Ovary (tissue), 7 donors: ENCODE measurements at regions not wholly inside any gene's neighbourhood (a gene's known extent, or its start where the extent isn't known, plus 50 kb on each side); places are given as distances from the start of the nearest gene placed in this dataset.

Experiments used
- DNase-seq, 5 donors: peaks; one replicate each; pipeline ENCODE4 v3.0.0-alpha.2; 2019 to 2020
- H3K27ac ChIP-seq, 2 donors: fragments of 200-600 bp; one replicate each; pipeline versions ENCODE4 v1.5.1 to v1.8.0; 2019 to 2022
- H3K27me3 ChIP-seq: fragments of 200-600 bp; one replicate; pipeline ENCODE4 v1.8.0; 2022
- H3K36me3 ChIP-seq: fragments of 200-600 bp; sonication (generic); one replicate; pipeline ENCODE4 v1.5.1; 2019
- H3K4me1 ChIP-seq: one replicate; pipeline ENCODE4 v1.8.1; 2013; ENCODE audit warnings: mild to moderate bottlenecking, moderate library complexity; ENCODE audit not compliant: insufficient read depth
- H3K4me3 ChIP-seq: fragments of 200-600 bp; sonication (generic); one replicate; pipeline ENCODE4 v1.5.1; 2017
- H3K9me3 ChIP-seq, 2 donors: fragments of 200-600 bp in 1 of 2; sonication (generic) in 1 of 2; one replicate each; pipeline versions ENCODE4 v1.5.1 to v1.8.1; 2013 to 2019; ENCODE audit warnings: mild to moderate bottlenecking in 1 of 2, moderate library complexity in 1 of 2
- CTCF ChIP-seq, 3 donors: fragments of 450-650 bp in 2 of 3; fragments of 200-600 bp in 1 of 3; IDR thresholded peaks; one replicate each; pipeline versions ENCODE4 v1.5.1 to v1.8.0; 2016 to 2022; ENCODE audit warnings: antibody characterized with exemption in 3 of 3, mild to moderate bottlenecking in 1 of 3
- EP300 ChIP-seq: sonication (generic); formaldehyde crosslinking; IDR thresholded peaks from one replicate; pipeline ENCODE4 v1.6.1; 2017; ENCODE audit warnings: antibody characterized with exemption
- POLR2A ChIP-seq: fragments of 450-650 bp; IDR thresholded peaks from one replicate; pipeline ENCODE4 v1.6.1; 2017; ENCODE audit warnings: antibody characterized with exemption, mild to moderate bottlenecking, moderate library complexity
- WGBS, 3 donors: extraction: QIAGEN DNeasy Blood & Tissue Kit in 1 of 3; methylation state at CpG; one replicate each; pipeline versions ENCODE4 v1.1.5 to v1.1.7; 2013 to 2017; 5-methylcytosine and 5-hydroxymethylcytosine counted together
- intact Hi-C, 4 donors: fragments of 100-400 bp; cut with DNase I; formaldehyde crosslinking; loops; one replicate each; pipeline versions ENCODE4 v1.11.0 to v1.15.1; 2022 to 2023
- donor health status: DM: no; HTN: no; CAD: no; lungs with moderate emphysema.
- donor health status: DM: no; HTN: no; CAD: no.
- donor health status: Bipolar disorder and iron deficiency.
- donor health status: DM: no; HTN: no; CAD: no.
- donor health status: DM: yes; HTN: yes; CAD: no.

- no peak for DNase-seq
- WGBS, 3 donors = 60 to 69% (median 66%) methylated on average over 5 of the region's 5 CpGs
- Histone ChIP-seq H3K27me3 (no peaks in the 10 kb centered on the region), H3K4me3 (no peak overlapping the region), H3K4me1 (no peaks in the 10 kb centered on the region), H3K9me3 (no peaks in the 10 kb centered on the region), H3K36me3 (no peaks in the 10 kb centered on the region), H3K27ac (no peak overlapping the region)
- intact Hi-C loops = no loop called here
- TF ChIP-seq CTCF (IDR thresholded peaks at IDR 0.05) (no peak), POLR2A (no peak), EP300 (no peak)
Observed at GRCh38 chrX:15988661-15989603, 134.3 kb upstream of the AP1S2 start.

DNA sequence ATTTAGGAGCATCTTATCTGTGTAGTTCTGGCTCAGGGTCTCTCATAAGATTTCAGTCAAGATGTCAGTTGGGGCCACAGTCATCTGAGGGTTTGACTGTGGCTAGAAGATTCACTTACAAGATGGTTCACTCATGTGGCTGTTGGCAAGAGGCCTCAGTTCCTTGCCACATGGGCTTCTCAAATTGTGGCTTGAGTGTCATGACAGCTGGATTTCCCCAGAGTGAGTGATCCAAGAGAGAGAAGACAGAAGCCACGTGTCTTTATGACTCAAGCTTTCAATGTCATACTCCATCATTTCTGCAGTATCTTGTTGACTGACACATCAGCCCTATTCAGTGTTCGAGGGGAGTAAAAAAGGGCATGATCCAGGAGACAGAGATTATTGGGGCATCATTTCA lies 131.3 kb upstream of the AP1S2 start:
- no peaks in the 10 kb centered on the region for H3K36me3 ChIP-seq
- 61 to 76% (median 61%) methylated on average over 2 of the region's 2 CpGs for WGBS, 3 donors
- TF ChIP-seq POLR2A (no peak), CTCF (IDR thresholded peaks at IDR 0.05) (no peak), EP300 (no peak)
- H3K4me3 ChIP-seq = no peak overlapping the region
- H3K27me3 ChIP-seq = no peaks in the 10 kb centered on the region
- DNase-seq = no peak
- no peaks in the 10 kb centered on the region for H3K4me1 ChIP-seq
- no peaks in the 10 kb centered on the region for H3K9me3 ChIP-seq
- intact Hi-C loops = no loop called here
- H3K27ac ChIP-seq = no peak overlapping the region

DNA sequence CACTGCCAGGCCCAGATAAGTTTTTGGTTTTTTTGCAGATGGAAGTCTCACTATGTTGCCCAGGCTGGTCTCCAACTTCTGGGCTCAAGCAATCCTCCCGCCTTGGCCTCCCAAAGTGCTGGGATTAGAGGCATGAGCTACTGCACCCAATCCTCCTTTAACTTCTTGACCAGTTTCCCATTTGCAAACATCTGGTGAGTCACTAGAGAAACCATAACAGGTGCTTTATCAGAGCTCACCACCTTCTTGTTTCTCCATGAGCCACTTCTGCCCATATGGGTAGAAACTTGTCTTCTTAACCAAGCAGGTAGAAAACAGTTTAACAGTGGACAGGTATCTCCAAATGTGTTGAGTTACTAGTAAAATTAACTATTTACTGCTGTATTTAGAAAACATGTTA lies 128.4 kb upstream of the AP1S2 start:
- intact Hi-C loops = no loop called here
- TF ChIP-seq POLR2A = no peak
- WGBS, 3 donors = 90 to 94% (median 93%) methylated on average over 1 of the region's 1 CpG

DNA sequence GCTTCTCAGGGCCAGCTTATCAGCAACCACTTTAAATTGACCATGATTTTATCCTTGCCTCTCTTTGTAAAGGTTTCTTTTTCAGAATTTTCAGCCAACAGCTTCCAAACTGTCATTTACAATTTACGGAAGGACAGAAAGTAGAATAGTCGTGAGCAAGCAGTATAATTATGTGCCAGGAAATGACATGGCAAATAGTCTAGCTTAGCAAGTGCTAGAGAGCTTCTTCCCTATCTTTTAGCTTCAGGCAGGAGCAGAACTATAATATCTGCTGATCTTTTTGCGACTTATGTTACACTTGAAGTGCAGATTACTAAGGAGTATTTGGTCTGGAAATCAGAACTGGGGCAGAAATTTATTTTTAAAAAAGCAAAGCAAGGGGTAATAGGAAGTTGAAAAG lies 123.0 kb upstream of the AP1S2 start:
- intact Hi-C loops = no loop called here
- Histone ChIP-seq H3K36me3 (no peaks in the 10 kb centered on the region), H3K27me3 (no peaks in the 10 kb centered on the region), H3K4me1 (no peaks in the 10 kb centered on the region), H3K4me3 (no peak overlapping the region), H3K27ac (no peak overlapping the region), H3K9me3 (no peaks in the 10 kb centered on the region)
- TF ChIP-seq CTCF (IDR thresholded peaks at IDR 0.05) (no peak), EP300 (no peak), POLR2A (no peak)
- WGBS, 3 donors = 44 to 56% (median 54%) methylated on average over 3 of the region's 3 CpGs
- DNase-seq = no peak

More for the DNA sequence above, 128.4 kb upstream of the AP1S2 start:
- H3K36me3 ChIP-seq = no peaks in the 10 kb centered on the region
- DNase-seq = no peak
- no peak overlapping the region for H3K4me3 ChIP-seq
- H3K9me3 ChIP-seq = no peaks in the 10 kb centered on the region
- no peak overlapping the region for H3K27ac ChIP-seq
- H3K4me1 ChIP-seq = no peaks in the 10 kb centered on the region
- H3K27me3 ChIP-seq = no peaks in the 10 kb centered on the region

DNA sequence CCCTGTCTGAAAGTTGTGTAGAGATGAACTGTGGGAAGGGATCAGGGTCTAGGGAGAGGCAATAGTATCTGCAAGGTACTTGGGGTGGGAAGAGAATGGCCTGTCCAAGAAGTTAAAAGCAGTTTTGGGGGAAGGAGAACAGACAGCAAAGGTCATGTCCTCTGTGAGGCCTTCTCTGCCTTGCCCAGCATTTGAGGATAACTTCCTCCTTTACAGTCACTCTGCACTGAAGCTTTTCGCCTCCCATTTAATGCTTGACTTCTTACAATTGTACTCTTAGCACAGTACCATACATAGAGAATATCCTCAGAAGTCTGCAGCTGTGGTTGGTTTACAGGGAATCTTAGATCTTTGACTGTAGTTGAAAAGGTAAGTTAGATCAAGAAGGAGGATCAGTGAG lies 121.8 kb upstream of the AP1S2 start:
- no peak for DNase-seq
- WGBS, 3 donors = 72 to 88% (median 88%) methylated on average over 1 of the region's 1 CpG
- intact Hi-C loops = no loop called here
- Histone ChIP-seq H3K4me3 (no peak overlapping the region), H3K27ac (no peak overlapping the region), H3K36me3 (no peaks in the 10 kb centered on the region), H3K27me3 (no peaks in the 10 kb centered on the region), H3K9me3 (no peaks in the 10 kb centered on the region), H3K4me1 (no peaks in the 10 kb centered on the region)
- no peak for TF ChIP-seq CTCF (IDR thresholded peaks at IDR 0.05)
- TF ChIP-seq POLR2A = no peak
- no peak for TF ChIP-seq EP300
